NCI-H2196 treated with DMSO at 0.1 percent for 48 hours (cell line): ENCODE measurements at regions not wholly inside any gene's neighbourhood (a gene's known extent, or its start where the extent isn't known, plus 50 kb on each side); places are given as distances from the start of the nearest gene placed in this dataset.

Experiments
- DNase-seq: peaks from one replicate; lab custom pipeline; 2025; ENCODE audit not compliant: unreplicated experiment; lab: John Stamatoyannopoulos, UW

DNA sequence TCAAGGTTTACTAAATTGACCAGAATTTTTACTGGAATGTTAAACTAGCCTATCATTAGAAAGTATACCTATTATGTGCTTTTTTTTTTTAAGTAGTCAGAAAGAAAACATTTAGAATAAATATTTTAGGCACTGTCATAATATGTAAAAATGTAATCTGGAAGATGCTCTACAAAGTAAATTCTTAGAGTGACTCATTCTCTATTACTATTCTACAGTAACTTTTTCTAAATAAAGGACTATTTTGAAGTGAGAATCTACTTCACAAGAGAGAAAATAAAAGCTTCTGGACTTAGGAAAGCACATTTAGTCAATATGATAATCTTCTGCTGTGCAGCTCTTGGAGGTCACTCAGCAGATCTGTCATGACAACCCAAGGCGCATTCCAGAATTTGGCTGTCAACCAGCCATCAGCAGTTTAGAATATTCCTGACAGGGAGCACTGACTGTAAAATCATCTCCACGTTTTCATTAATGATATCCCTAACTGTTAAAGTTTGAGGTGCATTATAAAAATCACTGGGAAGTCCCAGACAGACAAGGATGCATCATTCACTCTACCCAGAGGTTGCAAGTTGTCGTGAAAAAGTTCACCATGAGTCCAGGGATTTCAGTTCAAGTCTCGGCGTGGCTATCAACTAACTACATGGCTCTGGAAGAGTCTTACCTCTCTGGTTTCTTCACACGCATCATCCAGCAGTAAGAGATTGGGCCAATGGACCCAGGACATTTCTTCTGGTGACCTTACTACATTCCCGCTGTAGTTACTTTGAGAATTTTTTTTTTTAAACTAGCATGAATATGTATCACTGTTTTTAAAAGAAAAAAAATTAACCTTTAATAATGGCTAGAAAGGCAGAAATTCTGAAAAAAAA lies 374.9 kb downstream of the GJA1 start:
- DNase-seq: no peak

GRCh38 chr6:121811106-121811505 lies 375.7 kb downstream of the GJA1 start:
- no peak for DNase-seq

GRCh38 chr6:121816361-121816760 lies 380.9 kb downstream of the GJA1 start:
- no peak for DNase-seq

DNA sequence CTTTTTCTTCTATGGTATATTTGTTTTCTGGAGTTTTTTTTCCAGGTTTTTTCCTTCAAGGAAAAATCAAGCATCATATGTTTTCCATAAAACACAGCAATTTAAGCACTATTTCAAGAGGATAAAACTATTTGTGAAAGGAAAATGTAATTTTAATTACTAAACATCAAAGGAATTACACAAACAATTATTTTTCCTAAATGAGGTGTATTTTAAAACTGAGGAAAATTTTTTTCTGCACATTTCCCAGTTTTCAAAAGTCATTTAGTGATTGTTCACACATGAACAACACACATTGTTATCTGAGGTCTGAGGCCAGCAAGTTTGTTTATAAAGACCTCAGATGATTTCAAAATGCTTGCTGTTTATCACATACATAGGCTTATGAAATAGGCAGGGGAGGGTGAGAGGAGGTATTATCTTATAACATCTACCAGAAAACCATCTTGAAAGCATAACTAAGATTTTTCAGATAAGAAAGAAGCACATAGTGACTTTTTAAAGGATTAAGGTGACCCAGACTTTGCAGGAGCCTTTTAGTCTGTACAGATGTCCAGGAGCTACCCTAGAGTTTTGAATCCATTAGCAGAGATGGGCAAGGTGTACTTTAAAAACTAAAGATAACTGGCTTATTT lies 381.6 kb downstream of the GJA1 start:
- DNase-seq: no peak

DNA sequence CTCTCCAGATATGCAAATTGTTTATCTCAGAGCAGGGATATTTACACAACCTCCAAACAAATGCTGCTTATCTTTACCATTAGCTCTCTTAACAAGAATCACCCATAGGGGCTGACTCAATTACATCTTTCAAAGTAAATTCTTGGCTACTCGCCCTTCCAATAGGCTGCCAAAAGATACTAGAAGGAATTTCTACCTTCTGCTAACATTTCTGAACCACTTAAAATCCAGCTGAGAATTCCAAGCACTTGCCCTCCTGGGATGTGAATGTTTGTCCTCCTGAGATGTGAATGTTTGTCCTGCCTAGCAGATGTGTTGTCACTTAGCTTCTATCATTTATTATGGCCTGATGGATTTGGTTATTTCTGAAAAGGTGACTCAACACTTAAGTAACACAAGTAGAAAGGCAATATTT lies 388.0 kb downstream of the GJA1 start:
- DNase-seq: no peak

GRCh38 chr6:121826156-121826810 lies 390.8 kb downstream of the GJA1 start:
- DNase-seq: no peak

DNA sequence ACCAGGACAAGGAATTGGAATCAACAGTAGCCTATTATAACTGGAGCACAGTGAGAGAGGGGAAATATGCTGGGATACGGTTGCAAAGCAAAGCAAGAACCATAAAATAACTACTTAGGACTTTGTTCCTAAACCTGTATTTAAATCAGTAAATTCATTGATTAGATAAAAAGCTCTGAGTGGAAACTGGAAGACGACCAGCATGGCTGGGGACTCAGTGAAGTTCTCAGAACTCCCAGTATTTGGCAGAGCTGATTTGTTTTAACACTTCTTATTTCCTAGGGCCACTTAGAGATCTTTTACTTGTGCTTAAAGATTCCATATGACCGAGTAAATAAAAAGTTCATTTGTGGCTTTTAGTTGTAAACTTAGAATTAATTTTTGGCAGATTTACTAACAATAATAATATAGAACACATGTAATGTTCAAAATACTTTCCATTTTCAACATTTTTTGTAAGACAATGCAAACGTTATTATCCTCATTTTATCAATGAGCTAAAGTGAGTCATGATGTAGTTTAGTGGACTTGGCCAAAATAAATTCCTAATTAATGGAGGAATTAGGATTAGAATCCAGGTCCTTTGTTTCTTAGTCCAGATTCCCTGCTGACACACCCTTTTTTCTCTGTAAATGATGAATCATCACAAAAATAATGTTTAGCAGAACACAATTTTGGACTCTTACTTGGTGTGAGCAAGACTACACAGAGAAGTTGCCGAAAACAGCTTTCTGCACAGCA lies 392.9 kb downstream of the GJA1 start:
- no peak for DNase-seq

GRCh38 chr6:121830736-121831135 lies 395.3 kb downstream of the GJA1 start:
- DNase-seq: no peak

- DNase-seq: no peak
Observed at GRCh38 chr6:121835662-121836061, 400.2 kb downstream of the GJA1 start.

GRCh38 chr6:121837545-121838229 lies 402.2 kb downstream of the GJA1 start:
- no peak for DNase-seq

DNA sequence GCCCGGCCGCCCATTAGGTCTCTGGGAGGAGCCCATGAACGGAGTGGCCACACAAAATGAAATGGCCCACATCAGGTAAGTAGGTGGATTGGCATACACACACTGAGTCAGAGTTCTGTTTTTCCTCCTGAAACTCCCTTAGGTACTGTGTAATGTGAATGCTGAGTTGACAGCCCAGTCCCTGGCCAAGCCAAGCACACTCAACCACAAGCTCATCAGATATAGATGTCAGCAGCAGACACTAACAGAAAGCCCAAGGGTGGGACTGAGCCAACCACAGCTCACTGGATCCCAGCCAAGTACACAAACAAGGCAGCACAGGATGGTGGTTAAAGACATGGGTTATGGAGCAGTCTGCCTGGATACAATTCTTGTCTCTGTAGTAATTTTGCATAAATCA lies 403.4 kb downstream of the GJA1 start:
- no peak for DNase-seq

DNA sequence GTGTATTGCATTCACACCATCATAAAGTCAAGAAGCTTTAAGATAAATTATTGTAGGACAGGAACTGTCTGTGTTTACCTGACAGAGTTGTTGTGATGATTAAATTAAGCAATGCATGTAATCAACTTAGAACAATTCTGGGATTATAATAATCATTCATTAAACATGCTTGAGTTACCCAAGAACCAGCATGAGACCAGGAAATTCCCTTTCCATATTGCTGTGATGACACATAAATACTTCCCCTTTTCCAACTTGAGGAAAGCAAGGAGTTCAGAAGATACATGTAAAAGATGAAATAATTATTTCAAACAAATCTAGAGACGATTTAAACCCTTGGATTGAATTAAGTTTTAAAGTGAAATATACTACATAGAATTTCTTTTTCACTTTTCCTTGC lies 404.4 kb downstream of the GJA1 start:
- DNase-seq: no peak

- DNase-seq: no peak
Observed at GRCh38 chr6:121844898-121845297, 409.5 kb downstream of the GJA1 start.

DNA sequence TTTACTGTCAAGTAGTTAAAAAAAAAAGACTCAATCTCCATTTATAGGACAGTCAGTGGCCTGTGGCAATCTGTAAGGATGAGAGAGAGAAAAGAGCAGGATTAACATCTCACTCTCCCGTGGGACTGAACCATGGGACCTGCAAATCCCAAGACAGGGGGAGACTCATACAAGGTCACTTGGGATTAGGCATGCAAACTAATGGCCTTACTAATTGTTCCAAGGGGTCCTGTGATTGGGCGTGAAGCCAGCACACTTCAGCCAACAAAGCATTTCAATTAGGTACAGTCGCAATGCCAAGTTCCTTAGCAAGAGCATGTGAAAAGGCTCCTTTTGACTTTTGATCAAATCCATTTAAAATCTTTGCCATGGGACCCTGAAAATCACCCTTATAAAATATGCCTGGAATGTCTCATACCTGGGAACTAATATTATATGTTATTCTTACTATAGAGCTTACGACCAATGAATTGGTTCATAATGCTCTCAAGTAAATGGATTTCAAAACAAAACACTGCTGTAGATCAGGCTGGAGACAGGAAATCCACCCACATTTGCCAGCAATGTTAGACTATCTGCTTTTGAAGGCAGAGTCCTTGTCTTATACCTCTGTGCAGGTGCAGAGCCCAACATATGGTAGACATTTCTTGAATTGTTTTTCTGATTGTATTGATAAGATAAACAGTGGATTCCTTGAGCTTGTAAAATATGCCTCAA lies 412.5 kb downstream of the GJA1 start:
- DNase-seq: no peak

DNA sequence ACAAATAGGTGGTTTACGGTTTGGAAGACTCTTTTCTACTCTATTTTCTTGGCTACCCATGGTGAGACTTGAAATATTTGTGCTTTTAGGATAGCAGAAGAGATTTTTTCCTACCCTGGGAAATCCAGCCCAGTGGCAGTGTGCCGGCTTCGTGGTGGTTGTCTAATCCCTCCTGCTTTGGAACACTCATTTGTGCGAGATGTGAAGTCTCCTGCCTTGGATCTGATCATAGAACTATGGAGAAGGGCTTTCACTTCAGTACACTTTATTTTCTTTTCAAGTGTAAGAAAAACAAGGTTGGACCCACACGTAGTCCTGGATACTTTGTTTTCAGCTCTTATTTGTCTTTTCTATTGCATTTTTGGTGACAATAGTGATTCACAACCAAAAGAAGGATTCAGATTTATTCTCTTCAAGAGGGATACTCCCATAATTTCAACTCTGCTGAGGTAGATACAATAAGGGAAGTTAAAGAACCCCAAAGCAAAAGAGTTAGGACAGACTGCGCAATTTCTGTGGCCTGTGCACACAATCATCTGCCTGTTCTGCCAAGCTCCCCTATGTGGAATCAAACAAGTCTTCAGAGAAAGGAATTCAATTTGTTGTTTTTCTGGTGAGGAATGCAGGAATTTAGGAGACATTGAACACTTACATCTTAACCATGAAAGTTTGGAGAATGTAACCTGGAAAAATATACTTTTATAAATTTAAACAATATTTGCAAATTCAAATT lies 413.2 kb downstream of the GJA1 start:
- DNase-seq: no peak

- no peak for DNase-seq
Observed at GRCh38 chr6:121849477-121849876, 414.0 kb downstream of the GJA1 start.

GRCh38 chr6:121851056-121851455 lies 415.6 kb downstream of the GJA1 start:
- DNase-seq: no peak

GRCh38 chr6:121853686-121854085 lies 418.2 kb downstream of the GJA1 start:
- DNase-seq: no peak

GRCh38 chr6:121855521-121855920 lies 420.1 kb downstream of the GJA1 start:
- DNase-seq: no peak
